ENCODE measurements at regions not wholly inside any gene's neighbourhood (a gene's known extent, or its start where the extent isn't known, plus 50 kb on each side); places are given as distances from the start of the nearest gene placed in this dataset.

DNA sequence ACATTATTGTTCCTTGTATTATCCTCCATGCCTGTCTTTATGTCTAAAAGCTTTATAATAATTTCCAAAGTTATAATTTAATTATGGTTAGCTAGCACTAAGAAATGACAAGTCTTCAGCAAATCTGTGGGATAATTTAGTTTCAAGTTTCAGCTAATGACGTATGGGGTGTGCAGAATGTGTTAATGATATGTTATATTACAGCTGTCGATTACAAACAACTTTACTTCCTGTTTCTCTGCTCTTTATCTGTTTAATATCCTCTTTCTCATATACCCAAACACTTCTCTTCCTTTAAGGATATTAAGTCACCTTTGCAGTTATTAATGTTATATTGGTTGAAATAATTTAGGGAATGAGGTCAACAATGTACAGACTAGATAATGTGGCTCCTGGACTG, 161.8 kb downstream of the CASP12 start:
- Histone ChIP-seq H3K36me3 (ENCODE audit: control insufficient read depth, insufficient read depth, low read length) (no peaks in the 10 kb centered on the region), H3K27me3 (ENCODE audit: control insufficient read depth, insufficient read depth, low read length) (no peaks in the 10 kb centered on the region), H3K4me3 (ENCODE audit: low read depth, low read length) (no peak overlapping the region)
- FAIRE-seq (no peak), DNase-seq (ENCODE audit: low read depth) (no peak)
- TF ChIP-seq, protein P1, sequence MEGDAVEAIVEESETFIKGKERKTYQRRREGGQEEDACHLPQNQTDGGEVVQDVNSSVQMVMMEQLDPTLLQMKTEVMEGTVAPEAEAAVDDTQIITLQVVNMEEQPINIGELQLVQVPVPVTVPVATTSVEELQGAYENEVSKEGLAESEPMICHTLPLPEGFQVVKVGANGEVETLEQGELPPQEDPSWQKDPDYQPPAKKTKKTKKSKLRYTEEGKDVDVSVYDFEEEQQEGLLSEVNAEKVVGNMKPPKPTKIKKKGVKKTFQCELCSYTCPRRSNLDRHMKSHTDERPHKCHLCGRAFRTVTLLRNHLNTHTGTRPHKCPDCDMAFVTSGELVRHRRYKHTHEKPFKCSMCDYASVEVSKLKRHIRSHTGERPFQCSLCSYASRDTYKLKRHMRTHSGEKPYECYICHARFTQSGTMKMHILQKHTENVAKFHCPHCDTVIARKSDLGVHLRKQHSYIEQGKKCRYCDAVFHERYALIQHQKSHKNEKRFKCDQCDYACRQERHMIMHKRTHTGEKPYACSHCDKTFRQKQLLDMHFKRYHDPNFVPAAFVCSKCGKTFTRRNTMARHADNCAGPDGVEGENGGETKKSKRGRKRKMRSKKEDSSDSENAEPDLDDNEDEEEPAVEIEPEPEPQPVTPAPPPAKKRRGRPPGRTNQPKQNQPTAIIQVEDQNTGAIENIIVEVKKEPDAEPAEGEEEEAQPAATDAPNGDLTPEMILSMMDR (IDR thresholded peaks at IDR 0.05; ENCODE audit: insufficient read depth, low read length, severe bottlenecking) = no peak

DNA sequence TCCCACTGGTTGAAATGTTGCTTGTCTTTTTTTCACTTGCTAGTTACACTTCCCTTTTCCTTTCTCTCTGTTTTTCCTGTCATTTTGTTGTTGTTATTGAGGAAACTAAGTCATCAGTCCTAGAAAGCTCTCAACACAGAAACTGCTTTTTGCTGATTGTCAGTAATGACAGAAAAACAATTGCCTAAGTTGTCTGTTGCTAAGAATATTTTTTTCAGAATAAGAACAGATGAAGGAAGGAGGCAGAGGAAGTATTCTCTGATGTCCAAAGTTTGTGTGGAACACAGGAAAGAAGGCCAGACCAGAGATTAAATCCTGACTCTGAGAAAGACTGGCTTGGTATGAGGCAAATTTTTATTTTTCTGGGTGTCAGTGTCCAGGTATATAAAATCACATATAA, 163.3 kb downstream of the CASP12 start:
- Histone ChIP-seq H3K36me3 (ENCODE audit: control insufficient read depth, insufficient read depth, low read length) (no peaks in the 10 kb centered on the region), H3K27me3 (ENCODE audit: control insufficient read depth, insufficient read depth, low read length) (no peaks in the 10 kb centered on the region), H3K4me3 (ENCODE audit: low read depth, low read length) (no peak overlapping the region)
- DNase-seq (ENCODE audit: low read depth) (no peak), FAIRE-seq (no peak)
- TF ChIP-seq, protein P1 (IDR thresholded peaks at IDR 0.05; ENCODE audit: insufficient read depth, low read length, severe bottlenecking) = no peak

DNA sequence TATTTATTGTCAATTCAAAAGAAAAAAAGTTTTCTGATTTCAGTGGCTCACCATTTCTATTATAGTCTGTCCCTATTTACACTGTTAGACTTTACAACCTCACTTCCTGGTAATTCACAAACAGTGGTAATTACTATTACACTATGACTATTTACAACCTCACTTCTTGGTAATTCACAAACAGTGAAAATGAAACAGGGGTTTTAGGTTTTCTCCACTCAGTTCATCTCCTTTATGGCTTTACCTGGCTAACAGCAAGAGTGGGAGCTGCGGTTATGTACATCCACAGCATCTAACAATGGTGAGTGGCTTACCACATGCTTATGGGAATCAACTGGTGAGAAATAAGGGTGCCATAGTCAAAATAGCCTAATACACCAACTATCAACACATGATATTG, 166.4 kb downstream of the CASP12 start:
- Histone ChIP-seq H3K27me3 (ENCODE audit: control insufficient read depth, insufficient read depth, low read length) (no peaks in the 10 kb centered on the region), H3K4me3 (ENCODE audit: low read depth, low read length) (no peak overlapping the region), H3K36me3 (ENCODE audit: control insufficient read depth, insufficient read depth, low read length) (no peaks in the 10 kb centered on the region)
- TF ChIP-seq, protein P1 (IDR thresholded peaks at IDR 0.05; ENCODE audit: insufficient read depth, low read length, severe bottlenecking) = no peak
- FAIRE-seq = no peak
- no peak for DNase-seq (ENCODE audit: low read depth)

DNA sequence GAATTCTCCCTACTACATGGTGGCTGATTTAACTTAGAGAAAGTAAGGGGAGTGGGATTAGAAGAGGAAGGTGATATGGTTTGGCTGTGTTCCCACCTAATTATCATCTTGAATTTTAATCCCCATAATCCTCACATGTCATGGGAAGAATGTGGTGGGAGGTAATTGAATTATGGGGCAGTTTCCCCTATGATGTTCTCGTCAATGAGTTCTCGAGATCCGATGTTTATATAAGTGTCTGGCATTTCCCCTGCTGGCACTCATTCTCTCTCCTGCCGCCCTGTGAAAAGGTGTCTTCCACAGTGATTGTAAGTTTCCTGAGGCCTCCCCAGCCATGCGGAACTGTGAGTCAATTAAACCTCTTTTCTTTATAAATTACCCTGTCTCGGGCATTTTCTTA, 169.3 kb downstream of the CASP12 start:
- DNase-seq (ENCODE audit: low read depth) = no peak
- Histone ChIP-seq H3K4me3 (ENCODE audit: low read depth, low read length) (no peak overlapping the region), H3K36me3 (ENCODE audit: control insufficient read depth, insufficient read depth, low read length) (no peaks in the 10 kb centered on the region), H3K27me3 (ENCODE audit: control insufficient read depth, insufficient read depth, low read length) (no peaks in the 10 kb centered on the region)
- TF ChIP-seq, protein P1 (IDR thresholded peaks at IDR 0.05; ENCODE audit: insufficient read depth, low read length, severe bottlenecking) = no peak
- no peak for FAIRE-seq

DNA sequence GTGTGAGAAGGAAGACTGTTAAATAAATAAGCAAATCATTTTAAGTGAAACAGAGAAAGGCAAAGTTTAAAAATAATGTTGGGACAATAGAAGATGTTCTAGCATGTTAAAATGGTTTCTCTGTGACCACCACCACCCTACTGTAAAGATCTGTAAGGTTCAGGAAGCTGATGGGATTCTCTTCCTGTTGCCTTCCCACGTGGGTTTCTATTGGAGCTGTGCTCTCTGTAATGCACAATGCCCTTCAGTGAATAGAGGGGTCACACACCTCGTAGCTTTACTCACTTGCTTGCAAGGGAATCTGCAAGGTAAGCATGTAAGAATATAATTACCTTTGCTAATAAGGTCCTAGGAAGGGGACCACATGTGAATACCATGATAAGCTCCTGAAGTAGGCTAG, 170.5 kb downstream of the CASP12 start:
- DNase-seq (ENCODE audit: low read depth) (no peak), FAIRE-seq (no peak)
- H3K36me3 ChIP-seq (ENCODE audit: control insufficient read depth, insufficient read depth, low read length) = no peaks in the 10 kb centered on the region
- H3K4me3 ChIP-seq (ENCODE audit: low read depth, low read length) = no peak overlapping the region
- TF ChIP-seq, protein P1 (IDR thresholded peaks at IDR 0.05; ENCODE audit: insufficient read depth, low read length, severe bottlenecking) = no peak
- no peaks in the 10 kb centered on the region for H3K27me3 ChIP-seq (ENCODE audit: control insufficient read depth, insufficient read depth, low read length)

DNA sequence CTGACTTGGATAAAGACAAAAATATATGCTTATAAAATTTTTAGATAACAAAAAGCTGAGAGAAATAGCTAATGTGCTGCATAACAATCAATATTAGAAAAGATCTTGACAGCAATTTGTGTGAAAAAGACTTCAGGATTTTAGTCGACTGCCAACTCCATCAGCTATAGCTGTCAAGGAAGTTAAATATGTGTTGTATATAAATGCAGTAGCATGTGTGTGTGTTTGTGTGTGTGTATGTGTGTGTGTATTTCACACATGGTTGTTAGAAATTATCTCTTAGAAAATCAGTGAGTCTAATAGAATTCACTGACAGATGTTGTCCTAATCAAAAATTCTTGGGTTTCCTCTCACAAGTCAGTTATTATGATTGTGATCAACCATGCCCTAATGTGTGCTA, 171.2 kb downstream of the CASP12 start:
- Histone ChIP-seq H3K27me3 (ENCODE audit: control insufficient read depth, insufficient read depth, low read length) (no peaks in the 10 kb centered on the region), H3K36me3 (ENCODE audit: control insufficient read depth, insufficient read depth, low read length) (no peaks in the 10 kb centered on the region), H3K4me3 (ENCODE audit: low read depth, low read length) (no peak overlapping the region)
- no peak for DNase-seq (ENCODE audit: low read depth)
- FAIRE-seq = no peak
- TF ChIP-seq, protein P1 (IDR thresholded peaks at IDR 0.05; ENCODE audit: insufficient read depth, low read length, severe bottlenecking) = no peak

Measured in bronchial epithelial cell (primary cell).